Psoas muscle (tissue), 7 donors: ENCODE measurements at regions not wholly inside any gene's neighbourhood (a gene's known extent, or its start where the extent isn't known, plus 50 kb on each side); places are given as distances from the start of the nearest gene placed in this dataset.

ENCODE experiments used
- ATAC-seq, 4 donors: fragments of 200-7000 bp; cut with Tn5 transposase; one replicate each; pipeline ENCODE4 v1.9.1; 2020; ENCODE audit warnings: moderate library complexity in 3 of 4, mild to moderate bottlenecking in 2 of 4
- DNase-seq, 2 donors: peaks; one replicate each; pipeline ENCODE4 v3.0.0-alpha.2; 2020
- H3K27ac ChIP-seq: fragments of 200-600 bp; one replicate; pipeline ENCODE4 v1.8.0; 2022
- H3K27me3 ChIP-seq, 3 donors: fragments of 200-600 bp in 1 of 3; one replicate each; pipeline versions ENCODE4 v1.6.1 to v1.8.0; 2013 to 2022; ENCODE audit warnings: low read length in 2 of 3, mild to moderate bottlenecking in 2 of 3, moderate library complexity in 1 of 3; ENCODE audit not compliant: insufficient read depth in 3 of 3
- H3K36me3 ChIP-seq, 2 donors: fragments of 200-600 bp in 1 of 2; one replicate each; pipeline versions ENCODE4 v1.6.1 to v1.8.0; 2013 to 2022; ENCODE audit warnings: low read depth in 1 of 2, mild to moderate bottlenecking in 1 of 2, moderate library complexity in 1 of 2; ENCODE audit not compliant: insufficient read depth in 1 of 2
- H3K4me1 ChIP-seq: fragments of 200-600 bp; one replicate; pipeline ENCODE4 v1.8.0; 2022
- H3K4me3 ChIP-seq: fragments of 200-600 bp; one replicate; pipeline ENCODE4 v1.8.0; 2022; ENCODE audit warnings: mild to moderate bottlenecking
- H3K9me3 ChIP-seq: fragments of 200-600 bp; one replicate; pipeline ENCODE4 v1.8.0; 2022
- CTCF ChIP-seq: fragments of 200-600 bp; IDR thresholded peaks from one replicate; pipeline ENCODE4 v1.8.0; 2022; ENCODE audit warnings: antibody characterized with exemption
- WGBS, 3 donors: extraction: QIAGEN DNeasy Blood & Tissue Kit; methylation state at CpG; one replicate each; pipeline versions ENCODE4 v1.1.6 to v1.1.7; 2013; 5-methylcytosine and 5-hydroxymethylcytosine counted together
- intact Hi-C, 2 donors: fragments of 100-400 bp; cut with DNase I; formaldehyde crosslinking; loops; one replicate each; pipeline versions ENCODE4 v1.11.0 to v1.14.2; 2022
- donor health status: healthy with polysubstance abuse.
- donor health status: DM: no; HTN: no; CAD: no; lungs with moderate emphysema.
- donor health status: Bipolar disorder and iron deficiency.
- donor health status: healthy.
- donor health status: DM: yes; HTN: yes; CAD: no.
- donor health status: DM: no; HTN: no; CAD: no.
- donor health status: DM: yes; HTN: yes; CAD: no.

- no peaks in the 10 kb centered on the region for H3K27me3 ChIP-seq
- no peak for DNase-seq
- no peaks in the 10 kb centered on the region for H3K9me3 ChIP-seq
- ATAC-seq: no peak
- H3K4me1 ChIP-seq: no peaks in the 10 kb centered on the region
- TF ChIP-seq CTCF: no peak
- H3K27ac ChIP-seq: no peak overlapping the region
- no peaks in the 10 kb centered on the region for H3K36me3 ChIP-seq
- intact Hi-C loops: no loop called here
- 81 to 92% (median 88%) methylated on average over 1 of the region's 1 CpG for WGBS, 3 donors
- H3K4me3 ChIP-seq: no peak overlapping the region
These were observed 448.7 kb upstream of the MIR17HG start for GRCh38 chr13:90898811-90899210.

- intact Hi-C loops: no loop called here
- no peak for TF ChIP-seq CTCF
- WGBS, 3 donors: 65 to 80% (median 69%) methylated on average over 1 of the region's 1 CpG
These were observed 448.1 kb upstream of the MIR17HG start for GRCh38 chr13:90899416-90899815.

GRCh38 chr13:90902255-90902654, 445.2 kb upstream of the MIR17HG start:
- Histone ChIP-seq H3K4me3 (no peak overlapping the region), H3K9me3 (no peaks in the 10 kb centered on the region), H3K27ac (no peak overlapping the region), H3K27me3 (no peaks in the 10 kb centered on the region), H3K4me1 (no peaks in the 10 kb centered on the region), H3K36me3 (no peaks in the 10 kb centered on the region)
- DNase-seq (no peak), ATAC-seq (no peak)
- intact Hi-C loops: no loop called here
- TF ChIP-seq CTCF: no peak
- 74 to 91% (median 77%) methylated on average over 2 of the region's 2 CpGs for WGBS, 3 donors

More at GRCh38 chr13:90899416-90899815, 448.1 kb upstream of the MIR17HG start:
- H3K9me3 ChIP-seq: no peaks in the 10 kb centered on the region
- no peak overlapping the region for H3K27ac ChIP-seq
- no peak overlapping the region for H3K4me3 ChIP-seq
- no peaks in the 10 kb centered on the region for H3K4me1 ChIP-seq
- no peak for DNase-seq
- no peak for ATAC-seq
- no peaks in the 10 kb centered on the region for H3K27me3 ChIP-seq
- no peaks in the 10 kb centered on the region for H3K36me3 ChIP-seq

GRCh38 chr13:90906554-90906953, 440.9 kb upstream of the MIR17HG start:
- H3K36me3 ChIP-seq: no peaks in the 10 kb centered on the region
- DNase-seq (no peak), ATAC-seq (no peak)
- H3K9me3 ChIP-seq: no peaks in the 10 kb centered on the region
- no peak overlapping the region for H3K27ac ChIP-seq
- 94 to 99% (median 95%) methylated on average over 1 of the region's 1 CpG for WGBS, 3 donors
- TF ChIP-seq CTCF: no peak
- no peak overlapping the region for H3K4me3 ChIP-seq
- H3K4me1 ChIP-seq: no peaks in the 10 kb centered on the region
- intact Hi-C loops: no loop called here
- H3K27me3 ChIP-seq: no peaks in the 10 kb centered on the region

- Histone ChIP-seq H3K27ac (no peak overlapping the region), H3K27me3 (no peaks in the 10 kb centered on the region), H3K4me1 (no peaks in the 10 kb centered on the region), H3K36me3 (no peaks in the 10 kb centered on the region), H3K4me3 (no peak overlapping the region), H3K9me3 (no peaks in the 10 kb centered on the region)
- 92 to 96% (median 93%) methylated on average over 2 of the region's 2 CpGs for WGBS, 3 donors
- intact Hi-C loops: no loop called here
- no peak for DNase-seq
- no peak for TF ChIP-seq CTCF
- no peak for ATAC-seq
These were observed 438.7 kb upstream of the MIR17HG start for GRCh38 chr13:90908792-90909191.
